K562 (cell line): ENCODE measurements at regions not wholly inside any gene's neighbourhood (a gene's known extent, or its start where the extent isn't known, plus 50 kb on each side); places are given as distances from the start of the nearest gene placed in this dataset.

Experiments
- HMGXB4 ChIP-seq: sonication (generic); formaldehyde crosslinking; IDR thresholded peaks from 2 replicates; pipeline ENCODE4 v1.8.1; 2023; ENCODE audit warnings: mild to moderate bottlenecking, missing genetic modification reagents
- PURB ChIP-seq: sonication (generic); formaldehyde crosslinking; IDR thresholded peaks from 2 replicates; pipeline ENCODE4 v1.9.0; 2021; ENCODE audit warnings: low read depth, mild to moderate bottlenecking, missing genetic modification reagents
- TF ChIP-seq, protein P1 (sequence below), 2 experiments: fragments of 450-650 bp in 1 of 2; sonication (generic) in 1 of 2; formaldehyde crosslinking; conservative IDR thresholded peaks; 2 replicates each; pipeline versions ENCODE4 v1.4.0 to v1.8.1; 2020 to 2022; ENCODE audit warnings: mild to moderate bottlenecking in 1 of 2, missing genetic modification reagents in 1 of 2
- TF ChIP-seq, protein P2 (sequence below): sonication (generic); formaldehyde crosslinking; IDR thresholded peaks from 2 replicates; pipeline ENCODE4 v1.9.0; 2022; ENCODE audit warnings: mild to moderate bottlenecking, missing genetic modification reagents

DNA sequence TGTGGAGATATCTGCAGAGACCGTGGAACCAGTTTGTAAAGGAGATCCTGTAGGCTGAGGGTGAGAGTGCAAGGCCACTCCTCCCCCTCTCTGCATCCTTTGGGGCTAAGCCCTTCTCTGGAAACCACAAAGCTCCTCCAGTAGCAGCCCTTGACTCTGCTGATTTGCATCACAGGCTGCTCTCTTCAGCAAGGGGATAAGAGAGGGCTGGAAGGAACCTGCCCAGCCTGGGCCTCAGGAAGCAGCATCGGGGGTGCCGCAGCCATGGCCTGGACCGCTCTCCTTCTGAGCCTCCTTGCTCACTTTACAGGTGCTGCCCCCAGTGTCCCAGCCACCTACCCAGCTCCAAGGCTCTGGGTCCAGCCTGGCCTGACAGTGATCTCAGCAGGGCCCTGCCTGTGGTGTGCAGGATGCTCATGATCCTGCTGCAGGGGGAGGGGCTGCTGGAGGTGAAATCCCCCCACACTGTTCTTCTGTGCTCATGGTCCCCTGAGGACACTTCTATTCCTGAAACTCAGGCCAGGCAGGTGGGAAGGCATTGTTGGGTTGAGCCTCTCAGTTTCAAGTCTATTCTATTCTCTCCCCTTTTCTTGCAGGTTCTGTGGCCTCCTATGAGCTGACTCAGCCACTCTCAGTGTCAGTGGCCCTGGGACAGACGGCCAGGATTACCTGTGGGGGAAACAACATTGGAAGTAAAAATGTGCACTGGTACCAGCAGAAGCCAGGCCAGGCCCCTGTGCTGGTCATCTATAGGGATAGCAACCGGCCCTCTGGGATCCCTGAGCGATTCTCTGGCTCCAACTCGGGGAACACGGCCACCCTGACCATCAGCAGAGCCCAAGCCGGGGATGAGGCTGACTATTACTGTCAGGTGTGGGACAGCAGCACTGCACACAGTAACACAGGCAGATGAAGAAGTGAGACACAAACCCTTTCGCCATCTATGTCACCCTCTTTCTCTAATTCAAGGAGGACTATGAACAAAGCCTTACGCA is 68.5 kb upstream of the IGLL5 start:
- TF ChIP-seq, protein P1, sequence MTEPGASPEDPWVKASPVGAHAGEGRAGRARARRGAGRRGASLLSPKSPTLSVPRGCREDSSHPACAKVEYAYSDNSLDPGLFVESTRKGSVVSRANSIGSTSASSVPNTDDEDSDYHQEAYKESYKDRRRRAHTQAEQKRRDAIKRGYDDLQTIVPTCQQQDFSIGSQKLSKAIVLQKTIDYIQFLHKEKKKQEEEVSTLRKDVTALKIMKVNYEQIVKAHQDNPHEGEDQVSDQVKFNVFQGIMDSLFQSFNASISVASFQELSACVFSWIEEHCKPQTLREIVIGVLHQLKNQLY (CRISPR knock-in tag; conservative IDR thresholded peaks at IDR 0.05) = no peak
- TF ChIP-seq, protein P2, sequence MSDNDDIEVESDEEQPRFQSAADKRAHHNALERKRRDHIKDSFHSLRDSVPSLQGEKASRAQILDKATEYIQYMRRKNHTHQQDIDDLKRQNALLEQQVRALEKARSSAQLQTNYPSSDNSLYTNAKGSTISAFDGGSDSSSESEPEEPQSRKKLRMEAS (CRISPR knock-in tag) = no peak
- TF ChIP-seq PURB (CRISPR knock-in tag) = no peak
- TF ChIP-seq HMGXB4 (CRISPR knock-in tag) = peak; percentile 27; the same call in 1 of the 2 replicates
